KMS-11 (cell line): ENCODE measurements at regions not wholly inside any gene's neighbourhood (a gene's known extent, or its start where the extent isn't known, plus 50 kb on each side); places are given as distances from the start of the nearest gene placed in this dataset.
"Not testable (repeated sequence)": the region's sequence is repeated elsewhere in the genome, so short reads cannot be mapped to it uniquely, and the experiment has no call there.

Experiments
- H2AFZ ChIP-seq: fragments of 200-600 bp; sonication (generic); 2 replicates; pipeline ENCODE4 v1.6.1; 2016; ENCODE audit warnings: antibody characterized with exemption, mixed run types, low read depth
- H3K27ac ChIP-seq: fragments of 200-600 bp; sonication (generic); 2 replicates; pipeline ENCODE4 v1.6.1; 2016; ENCODE audit warnings: mild to moderate bottlenecking, mixed run types
- H3K27me3 ChIP-seq: fragments of 200-600 bp; sonication (generic); 2 replicates; pipeline ENCODE4 v1.6.1; 2017; ENCODE audit warnings: mild to moderate bottlenecking, low read depth, mixed run types, moderate library complexity; ENCODE audit not compliant: insufficient read depth
- H3K36me3 ChIP-seq: fragments of 200-600 bp; sonication (generic); 2 replicates; pipeline ENCODE4 v1.6.1; 2017; ENCODE audit warnings: mild to moderate bottlenecking, mixed run types; ENCODE audit not compliant: insufficient read depth
- H3K4me1 ChIP-seq: fragments of 200-600 bp; sonication (generic); 2 replicates; pipeline ENCODE4 v1.6.1; 2016; ENCODE audit warnings: mild to moderate bottlenecking, low read depth, mixed run types; ENCODE audit not compliant: poor library complexity, severe bottlenecking
- H3K4me2 ChIP-seq: fragments of 200-600 bp; sonication (generic); 2 replicates; pipeline ENCODE4 v1.7.0; 2016; ENCODE audit warnings: mild to moderate bottlenecking, mixed run types
- H3K4me3 ChIP-seq: fragments of 200-600 bp; sonication (generic); IDR thresholded peaks from 2 replicates; pipeline ENCODE4 v1.6.1; 2017; ENCODE audit warnings: low read depth, low read length, mixed read lengths; ENCODE audit not compliant: insufficient read depth
- H3K79me2 ChIP-seq: fragments of 200-600 bp; sonication (generic); 2 replicates; pipeline ENCODE4 v1.6.1; 2016; ENCODE audit warnings: low read depth, mixed run types; ENCODE audit not compliant: insufficient read depth
- H3K9ac ChIP-seq: fragments of 200-600 bp; sonication (generic); 2 replicates; pipeline ENCODE4 v1.6.1; 2016; ENCODE audit warnings: mild to moderate bottlenecking, mixed run types
- H4K20me1 ChIP-seq: fragments of 200-600 bp; sonication (generic); 2 replicates; pipeline ENCODE4 v1.6.1; 2016; ENCODE audit warnings: mild to moderate bottlenecking, mixed run types; ENCODE audit not compliant: insufficient read depth
- TF ChIP-seq, protein P1 (sequence below): fragments of 200-600 bp; sonication (generic); conservative IDR thresholded peaks from 2 replicates; pipeline ENCODE4 v1.6.1; 2017; ENCODE audit warnings: low read depth, mild to moderate bottlenecking, antibody characterized with exemption, low read length, moderate library complexity, mixed read lengths

GRCh38 chr21:35162831-35163230, 113.7 kb upstream of the RUNX1 start:
- Histone ChIP-seq H3K4me2 (no peak overlapping the region), H3K4me3 (no peak overlapping the region), H4K20me1 (no peaks in the 10 kb centered on the region), H3K79me2 (no peaks in the 10 kb centered on the region), H3K27me3 (no peaks in the 10 kb centered on the region), H3K36me3 (no peaks in the 10 kb centered on the region), H3K4me1 (no peaks in the 10 kb centered on the region), H3K27ac (no peak overlapping the region), H3K9ac (no peak overlapping the region), H2AFZ (no peak overlapping the region)
- TF ChIP-seq, protein P1, sequence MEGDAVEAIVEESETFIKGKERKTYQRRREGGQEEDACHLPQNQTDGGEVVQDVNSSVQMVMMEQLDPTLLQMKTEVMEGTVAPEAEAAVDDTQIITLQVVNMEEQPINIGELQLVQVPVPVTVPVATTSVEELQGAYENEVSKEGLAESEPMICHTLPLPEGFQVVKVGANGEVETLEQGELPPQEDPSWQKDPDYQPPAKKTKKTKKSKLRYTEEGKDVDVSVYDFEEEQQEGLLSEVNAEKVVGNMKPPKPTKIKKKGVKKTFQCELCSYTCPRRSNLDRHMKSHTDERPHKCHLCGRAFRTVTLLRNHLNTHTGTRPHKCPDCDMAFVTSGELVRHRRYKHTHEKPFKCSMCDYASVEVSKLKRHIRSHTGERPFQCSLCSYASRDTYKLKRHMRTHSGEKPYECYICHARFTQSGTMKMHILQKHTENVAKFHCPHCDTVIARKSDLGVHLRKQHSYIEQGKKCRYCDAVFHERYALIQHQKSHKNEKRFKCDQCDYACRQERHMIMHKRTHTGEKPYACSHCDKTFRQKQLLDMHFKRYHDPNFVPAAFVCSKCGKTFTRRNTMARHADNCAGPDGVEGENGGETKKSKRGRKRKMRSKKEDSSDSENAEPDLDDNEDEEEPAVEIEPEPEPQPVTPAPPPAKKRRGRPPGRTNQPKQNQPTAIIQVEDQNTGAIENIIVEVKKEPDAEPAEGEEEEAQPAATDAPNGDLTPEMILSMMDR = no peak

DNA sequence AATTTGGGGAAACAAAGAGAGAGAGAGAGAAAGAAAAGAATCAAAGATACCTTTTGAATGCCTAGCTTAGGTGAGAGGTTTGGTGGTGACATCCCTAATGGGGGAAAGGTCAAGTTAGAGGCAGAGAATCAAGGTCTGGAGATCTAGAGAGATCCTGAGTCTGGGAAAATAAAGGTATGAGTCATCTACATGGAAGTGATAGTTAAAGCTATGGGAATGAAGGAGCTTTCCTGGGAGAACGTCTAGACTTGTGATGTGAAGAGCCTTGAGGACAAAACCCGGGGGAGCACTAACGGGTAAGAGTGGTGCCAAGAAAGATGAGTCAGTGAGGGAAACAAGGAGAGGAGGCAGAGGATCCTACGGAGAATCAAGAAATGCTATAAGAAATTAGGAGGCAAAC, 110.8 kb upstream of the RUNX1 start:
- H4K20me1 ChIP-seq = no peaks in the 10 kb centered on the region
- H3K4me1 ChIP-seq = no peaks in the 10 kb centered on the region
- H3K4me3 ChIP-seq = no peak overlapping the region
- TF ChIP-seq, protein P1 = no peak
- no peak overlapping the region for H3K9ac ChIP-seq
- no peaks in the 10 kb centered on the region for H3K36me3 ChIP-seq
- no peak overlapping the region for H2AFZ ChIP-seq
- H3K79me2 ChIP-seq = no peaks in the 10 kb centered on the region
- H3K27me3 ChIP-seq = no peaks in the 10 kb centered on the region
- no peak overlapping the region for H3K4me2 ChIP-seq
- H3K27ac ChIP-seq = no peak overlapping the region

DNA sequence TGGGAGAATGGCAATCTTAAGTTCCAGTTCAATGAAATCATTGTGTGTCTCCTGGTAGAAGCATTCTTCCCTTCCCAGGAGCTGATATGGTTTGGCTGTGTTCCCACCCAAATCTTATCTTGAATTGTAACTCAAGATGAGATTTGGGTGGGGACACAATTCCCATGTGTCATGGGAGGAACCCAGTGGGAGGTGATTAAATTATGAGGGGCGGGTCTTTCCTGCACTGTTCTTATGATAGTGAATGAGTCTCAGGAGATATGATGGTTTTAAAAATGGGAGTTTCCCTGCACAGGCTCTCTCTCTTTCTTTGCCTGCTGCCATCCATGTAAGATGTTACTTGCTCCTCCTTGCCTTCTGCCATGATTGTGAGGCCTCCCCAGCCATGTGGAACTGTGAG, 108.3 kb upstream of the RUNX1 start:
- not testable (repeated sequence) for H3K79me2 ChIP-seq, H2AFZ ChIP-seq, H3K36me3 ChIP-seq, H3K4me3 ChIP-seq, H3K4me2 ChIP-seq, H3K27me3 ChIP-seq, H4K20me1 ChIP-seq, H3K4me1 ChIP-seq, H3K27ac ChIP-seq, H3K9ac ChIP-seq

DNA sequence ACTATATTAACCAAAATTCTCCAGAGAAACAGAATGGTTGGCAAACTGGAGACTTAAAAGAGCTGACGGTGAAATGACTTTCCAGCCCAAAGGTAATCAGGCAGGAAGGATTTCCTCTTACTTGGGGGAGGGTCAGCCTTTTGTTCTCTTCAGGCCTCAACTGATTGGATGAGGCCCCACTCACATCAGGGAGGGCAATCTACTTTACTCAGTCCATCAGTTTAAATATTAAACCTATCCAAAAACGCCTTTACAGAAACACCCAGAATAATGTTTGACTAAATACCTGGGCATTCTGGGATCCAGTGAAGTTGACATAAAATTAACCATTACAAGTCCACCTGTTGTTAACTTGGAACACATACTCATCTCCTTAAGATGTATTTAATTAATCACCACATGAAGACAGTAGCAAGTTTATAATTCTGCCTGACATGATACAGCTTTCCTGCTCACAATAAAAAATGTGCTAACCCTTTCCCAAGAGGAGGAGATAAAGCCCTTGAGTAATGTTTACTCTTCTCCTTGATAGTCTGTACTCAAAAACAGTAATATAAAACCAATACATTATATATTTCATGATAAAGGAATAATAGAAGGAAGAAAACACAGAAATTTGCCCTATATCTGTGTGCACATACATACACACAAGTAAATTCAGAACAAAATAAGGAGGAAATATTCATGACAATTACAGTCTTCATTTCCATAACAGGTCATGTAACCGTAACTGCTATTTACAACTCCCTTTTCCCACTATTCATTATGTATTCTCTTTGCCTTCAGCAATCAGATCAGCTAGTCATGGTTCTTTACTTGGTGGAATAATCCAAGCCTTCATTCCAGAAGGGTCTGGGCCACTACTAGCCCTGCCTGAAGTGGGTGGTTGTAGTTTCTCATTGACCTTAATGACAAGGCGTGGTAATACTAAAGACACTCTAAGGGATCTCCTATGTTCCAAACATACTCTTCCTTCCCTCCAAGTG, 107.5 kb upstream of the RUNX1 start:
- TF ChIP-seq, protein P1 = no peak
- Histone ChIP-seq H3K4me3 (no peak overlapping the region), H3K4me1 (no peaks in the 10 kb centered on the region), H3K36me3 (no peaks in the 10 kb centered on the region), H4K20me1 (no peaks in the 10 kb centered on the region), H3K9ac (no peak overlapping the region), H3K27ac (no peak overlapping the region), H2AFZ (no peak overlapping the region), H3K79me2 (no peaks in the 10 kb centered on the region), H3K27me3 (no peaks in the 10 kb centered on the region), H3K4me2 (no peak overlapping the region)

GRCh38 chr21:35154788-35155187, 105.7 kb upstream of the RUNX1 start:
- H4K20me1 ChIP-seq = no peaks in the 10 kb centered on the region
- no peaks in the 10 kb centered on the region for H3K4me1 ChIP-seq
- no peak overlapping the region for H3K4me3 ChIP-seq
- TF ChIP-seq, protein P1 = no peak
- no peak overlapping the region for H2AFZ ChIP-seq
- H3K27me3 ChIP-seq = no peaks in the 10 kb centered on the region
- no peak overlapping the region for H3K27ac ChIP-seq
- no peaks in the 10 kb centered on the region for H3K36me3 ChIP-seq
- no peak overlapping the region for H3K9ac ChIP-seq
- no peaks in the 10 kb centered on the region for H3K79me2 ChIP-seq
- no peak overlapping the region for H3K4me2 ChIP-seq
